NCI-H345 treated with DMSO at 0.1 percent for 48 hours (cell line): ENCODE measurements at regions not wholly inside any gene's neighbourhood (a gene's known extent, or its start where the extent isn't known, plus 50 kb on each side); places are given as distances from the start of the nearest gene placed in this dataset.
"Not testable (repeated sequence)": the region's sequence is repeated elsewhere in the genome, so short reads cannot be mapped to it uniquely, and the experiment has no call there.

Source experiments
- DNase-seq: peaks from one replicate; lab custom pipeline; 2025; ENCODE audit not compliant: unreplicated experiment; lab: John Stamatoyannopoulos, UW

- DNase-seq = no peak
Observed at GRCh38 chrX:40883021-40883619, 147.8 kb upstream of the MED14 start.

- DNase-seq = no peak
Observed at GRCh38 chrX:40885989-40886388, 150.6 kb upstream of the MED14 start.

GRCh38 chrX:40887476-40887875 lies 152.1 kb upstream of the MED14 start:
- DNase-seq = no peak

- DNase-seq = no peak
Observed at GRCh38 chrX:40891798-40892197, 156.5 kb upstream of the MED14 start.

- DNase-seq = no peak
Observed at GRCh38 chrX:40893251-40893910, 158.0 kb upstream of the MED14 start.

- no peak for DNase-seq
Observed at GRCh38 chrX:40895246-40895645, 159.9 kb upstream of the MED14 start.

- DNase-seq = no peak
Observed at GRCh38 chrX:40897718-40898270, 162.5 kb upstream of the MED14 start.

- not testable (repeated sequence) for DNase-seq
Observed at GRCh38 chrX:40904739-40905138, 169.4 kb upstream of the MED14 start.

GRCh38 chrX:40908026-40908425 lies 172.7 kb upstream of the MED14 start:
- DNase-seq = no peak

- DNase-seq = no peak
Observed at GRCh38 chrX:40908857-40909475, 173.6 kb upstream of the MED14 start.

GRCh38 chrX:40912166-40912565 lies 173.1 kb upstream of the USP9X start:
- DNase-seq = peak; percentile 14

GRCh38 chrX:40912576-40912975 lies 172.7 kb upstream of the USP9X start:
- DNase-seq = no peak

- DNase-seq = no peak
Observed at GRCh38 chrX:40920351-40920750, 164.9 kb upstream of the USP9X start.

- DNase-seq = no peak
Observed at GRCh38 chrX:40922307-40922706, 162.9 kb upstream of the USP9X start.

GRCh38 chrX:40926739-40927427 lies 158.4 kb upstream of the USP9X start:
- not testable (repeated sequence) for DNase-seq

GRCh38 chrX:40928076-40928475 lies 157.2 kb upstream of the USP9X start:
- DNase-seq = no peak

- no peak for DNase-seq
Observed at GRCh38 chrX:40931921-40932320, 153.3 kb upstream of the USP9X start.

- DNase-seq = no peak
Observed at GRCh38 chrX:40933132-40933705, 152.0 kb upstream of the USP9X start.

GRCh38 chrX:40933706-40934425 lies 151.4 kb upstream of the USP9X start:
- no peak for DNase-seq

- DNase-seq = no peak
Observed at GRCh38 chrX:40936827-40937226, 148.4 kb upstream of the USP9X start.

- no peak for DNase-seq
Observed at GRCh38 chrX:40938423-40938822, 146.8 kb upstream of the USP9X start.
